Astrocyte (in vitro differentiated cells and primary cell): ENCODE measurements at regions not wholly inside any gene's neighbourhood (a gene's known extent, or its start where the extent isn't known, plus 50 kb on each side); places are given as distances from the start of the nearest gene placed in this dataset.

Source experiments
- CTCF ChIP-seq: IDR thresholded peaks from 2 replicates; pipeline ENCODE4 v1.5.1; 2011; ENCODE audit warnings: low read depth, mild to moderate bottlenecking, inconsistent platforms, low read length, moderate library complexity; ENCODE audit not compliant: insufficient read depth
- EZH2 ChIP-seq: IDR thresholded peaks from 2 replicates; pipeline ENCODE4 v1.6.1; 2012; ENCODE audit warnings: mild to moderate bottlenecking, low read length, inconsistent platforms; ENCODE audit not compliant: insufficient read depth

DNA sequence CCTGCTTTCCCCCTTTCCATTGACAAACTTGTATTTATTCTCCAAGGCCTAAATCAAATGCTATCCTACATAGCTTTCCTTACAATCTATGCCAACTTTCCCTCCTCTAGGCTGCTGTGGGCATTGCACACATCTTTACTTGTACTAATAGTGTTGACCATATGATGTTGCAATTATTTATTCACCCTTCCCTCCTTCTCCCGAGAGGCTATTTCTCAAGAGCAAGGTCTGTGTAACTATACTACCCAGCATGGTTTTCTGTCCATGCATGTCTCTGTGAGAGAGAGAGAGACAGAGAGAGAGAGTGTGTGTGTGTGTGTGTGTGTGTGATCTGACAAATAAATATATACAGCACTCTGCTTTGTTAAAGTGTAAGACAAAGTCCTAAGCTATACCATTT is 63.8 kb downstream of the GTPBP8 start:
- TF ChIP-seq CTCF (no peak), EZH2 (no peak)
